HG03025 (cell line): ENCODE measurements at regions not wholly inside any gene's neighbourhood (a gene's known extent, or its start where the extent isn't known, plus 50 kb on each side); places are given as distances from the start of the nearest gene placed in this dataset.
"Not testable (repeated sequence)": the region's sequence is repeated elsewhere in the genome, so short reads cannot be mapped to it uniquely, and the experiment has no call there.

Experiments
- ATAC-seq: cut with Tn5 transposase; IDR thresholded peaks from one replicate; pipeline ENCODE4 v1.9.1; 2021; ENCODE audit warnings: mild to moderate bottlenecking, moderate library complexity; ENCODE audit not compliant: unreplicated experiment, low FRiP score

- no peak for ATAC-seq
Measured at GRCh38 chr4:20124317-20125026, 127.2 kb upstream of the SLIT2 start.

- ATAC-seq: no peak
Measured at GRCh38 chr4:20122198-20122988, 129.3 kb upstream of the SLIT2 start.

GRCh38 chr4:20119141-20119540 lies 132.6 kb upstream of the SLIT2 start:
- ATAC-seq: no peak

- no peak for ATAC-seq
Measured at GRCh38 chr4:20109391-20109790, 142.3 kb upstream of the SLIT2 start.

- ATAC-seq: no peak
Measured at GRCh38 chr4:20106921-20107320, 144.8 kb upstream of the SLIT2 start.

GRCh38 chr4:20101831-20102230 lies 149.9 kb upstream of the SLIT2 start:
- no peak for ATAC-seq

DNA sequence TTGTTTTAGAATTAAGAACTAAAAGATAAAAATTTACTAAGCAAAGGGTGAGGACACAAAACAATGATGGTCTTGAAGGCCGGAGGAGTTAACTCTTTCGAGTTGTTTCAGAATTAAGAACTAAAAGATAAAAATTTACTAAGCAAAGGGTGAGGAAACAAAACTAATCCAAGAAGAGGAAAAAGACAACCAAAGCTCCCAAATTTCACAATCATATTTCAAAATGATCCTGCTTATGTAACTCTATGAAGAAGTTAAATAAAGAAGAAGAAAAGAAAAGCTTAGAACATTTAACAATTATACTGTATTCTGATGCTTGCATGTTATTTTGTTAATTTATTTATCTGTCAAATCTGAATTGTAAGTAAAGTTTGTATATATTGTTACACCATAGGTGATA lies 154.8 kb upstream of the SLIT2 start:
- ATAC-seq: no peak

GRCh38 chr4:20095805-20096541 lies 155.7 kb upstream of the SLIT2 start:
- ATAC-seq: no peak

DNA sequence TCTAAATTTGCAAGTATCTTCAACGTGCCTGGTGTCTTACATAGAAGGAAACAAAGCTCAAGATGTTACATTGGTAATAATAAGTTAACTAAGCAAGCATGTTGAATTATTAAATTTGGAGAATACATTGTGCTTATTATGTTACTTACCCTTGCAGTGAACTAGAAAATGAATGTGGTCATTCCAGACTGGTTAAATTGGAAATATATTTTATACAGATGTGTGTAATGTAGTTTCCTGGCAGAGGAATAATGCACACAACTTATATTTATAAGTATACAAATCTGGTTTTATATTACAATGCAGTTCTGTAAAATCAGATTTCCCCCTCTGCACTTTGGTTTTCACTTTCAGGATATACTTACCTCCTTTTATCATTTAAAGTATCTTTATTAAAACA lies 159.9 kb upstream of the SLIT2 start:
- no peak for ATAC-seq

- ATAC-seq: no peak
Measured at GRCh38 chr4:20087522-20087911, 164.2 kb upstream of the SLIT2 start.

DNA sequence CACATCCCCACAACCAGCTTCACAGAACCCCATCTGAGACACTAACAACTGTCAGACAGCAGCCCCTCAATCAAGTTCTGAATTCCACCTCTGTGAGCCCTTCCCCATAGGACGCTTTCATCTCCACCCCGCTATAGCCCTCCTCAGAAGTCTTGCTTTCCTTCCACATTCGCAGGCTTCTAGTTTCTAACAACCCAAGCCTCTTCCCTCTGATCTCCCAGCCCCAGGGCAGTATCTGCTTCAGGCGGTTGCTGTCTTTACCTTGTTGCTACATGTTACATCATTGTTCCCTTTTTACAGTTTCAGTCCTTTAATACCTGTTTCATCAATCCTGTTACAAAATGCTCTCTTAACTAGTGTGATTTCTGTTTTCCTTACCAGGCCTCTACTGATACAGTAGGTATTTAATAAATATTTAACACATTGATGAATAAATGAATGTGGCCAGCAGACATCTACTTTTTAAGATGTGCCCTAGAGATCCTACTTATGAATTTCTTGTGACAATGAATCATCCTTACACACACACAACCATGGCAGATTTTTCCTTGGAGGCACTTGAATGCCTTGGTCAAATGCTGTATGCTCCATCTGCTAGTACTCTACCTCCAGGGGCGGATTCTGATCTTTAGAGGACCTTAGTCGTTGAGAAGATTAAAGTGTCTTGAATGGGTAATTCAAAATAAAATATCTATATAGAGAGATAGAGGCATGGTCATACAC lies 164.7 kb upstream of the SLIT2 start:
- no peak for ATAC-seq

GRCh38 chr4:20086067-20086798 lies 165.5 kb upstream of the SLIT2 start:
- no peak for ATAC-seq

- no peak for ATAC-seq
Measured at GRCh38 chr4:20085653-20086052, 166.1 kb upstream of the SLIT2 start.

DNA sequence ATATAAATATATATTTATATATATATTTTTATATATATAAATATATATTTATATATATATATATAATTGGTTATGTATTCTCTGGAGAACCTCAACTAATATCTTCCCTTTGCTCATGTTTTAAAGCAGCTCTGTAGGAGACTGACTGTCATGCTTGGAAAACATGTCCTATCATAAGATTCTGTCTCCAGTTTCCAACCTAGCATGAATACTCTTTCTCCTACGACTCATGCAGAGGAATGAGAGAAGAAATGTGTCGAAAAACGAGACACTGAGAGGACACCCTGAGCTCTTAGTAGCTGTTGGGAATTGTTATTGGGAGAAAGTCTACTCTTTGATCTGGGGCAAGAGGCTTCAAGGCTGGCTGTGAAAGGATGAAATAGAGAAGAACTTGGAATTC lies 166.5 kb upstream of the SLIT2 start:
- ATAC-seq: no peak

GRCh38 chr4:20084488-20084887 lies 167.2 kb upstream of the SLIT2 start:
- ATAC-seq: no peak

- no peak for ATAC-seq
Measured at GRCh38 chr4:20078644-20079043, 173.1 kb upstream of the SLIT2 start.

GRCh38 chr4:20075248-20075871 lies 176.3 kb upstream of the SLIT2 start:
- ATAC-seq: no peak

DNA sequence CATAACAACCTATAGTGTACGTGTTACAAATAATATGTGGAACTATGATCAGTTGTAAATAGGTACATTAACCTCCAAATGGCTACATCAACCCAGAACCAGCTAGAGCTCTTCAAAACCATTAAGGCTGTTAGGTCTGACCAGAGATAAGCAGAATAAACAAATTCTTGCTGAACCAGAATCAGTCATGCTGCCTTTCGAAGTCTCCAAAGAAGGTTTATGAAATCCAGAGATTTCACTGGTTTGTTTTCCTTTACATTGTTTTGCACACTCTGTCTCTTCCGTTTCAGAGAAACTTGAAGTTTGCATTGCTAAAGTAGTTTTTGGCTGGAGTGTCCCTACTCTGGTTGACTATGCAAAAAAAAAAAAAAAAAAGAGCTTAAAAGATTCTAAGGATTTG lies 177.3 kb upstream of the SLIT2 start:
- no peak for ATAC-seq

DNA sequence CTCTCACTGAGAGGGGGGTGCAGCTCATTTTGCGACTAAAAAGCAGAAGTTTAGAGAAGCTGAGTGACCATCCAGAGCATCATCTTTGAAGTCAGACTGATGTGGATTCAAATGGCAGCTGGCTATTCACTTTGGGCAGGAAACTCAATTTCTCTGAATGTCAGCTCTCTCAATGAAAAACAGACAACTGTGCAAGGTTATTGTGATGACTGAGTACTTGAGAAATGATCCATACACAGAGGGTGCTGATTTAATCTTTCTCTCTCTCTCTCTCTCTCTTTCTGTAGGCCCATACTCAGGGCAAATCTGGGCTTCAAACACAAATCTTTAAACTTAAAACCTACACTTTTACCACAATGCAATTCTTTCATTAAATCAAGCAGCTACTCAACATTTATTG lies 185.8 kb upstream of the SLIT2 start:
- ATAC-seq: no peak

- not testable (repeated sequence) for ATAC-seq
Measured at GRCh38 chr4:20062857-20063256, 188.8 kb upstream of the SLIT2 start.
